Esophagus squamous epithelium (tissue), 4 donors: ENCODE measurements at regions not wholly inside any gene's neighbourhood (a gene's known extent, or its start where the extent isn't known, plus 50 kb on each side); places are given as distances from the start of the nearest gene placed in this dataset.
"Not testable (repeated sequence)": the region's sequence is repeated elsewhere in the genome, so short reads cannot be mapped to it uniquely, and the experiment has no call there.

ENCODE experiments used
- POLR2A ChIP-seq, 4 donors: fragments of 450-650 bp; IDR thresholded peaks; one replicate each; pipeline ENCODE4 v1.6.1; 2017; ENCODE audit warnings: antibody characterized with exemption in 4 of 4, mild to moderate bottlenecking in 4 of 4, moderate library complexity in 3 of 4
- TF ChIP-seq, protein P1 (sequence below), 6 experiments: fragments of 450-650 bp in 4 of 6; fragments of 200-600 bp in 2 of 6; sonication (generic) in 2 of 6; IDR thresholded peaks; one replicate each; pipeline ENCODE4 v1.5.1; 2016 to 2019; ENCODE audit warnings: antibody characterized with exemption in 6 of 6, mild to moderate bottlenecking in 4 of 6, moderate library complexity in 4 of 6

DNA sequence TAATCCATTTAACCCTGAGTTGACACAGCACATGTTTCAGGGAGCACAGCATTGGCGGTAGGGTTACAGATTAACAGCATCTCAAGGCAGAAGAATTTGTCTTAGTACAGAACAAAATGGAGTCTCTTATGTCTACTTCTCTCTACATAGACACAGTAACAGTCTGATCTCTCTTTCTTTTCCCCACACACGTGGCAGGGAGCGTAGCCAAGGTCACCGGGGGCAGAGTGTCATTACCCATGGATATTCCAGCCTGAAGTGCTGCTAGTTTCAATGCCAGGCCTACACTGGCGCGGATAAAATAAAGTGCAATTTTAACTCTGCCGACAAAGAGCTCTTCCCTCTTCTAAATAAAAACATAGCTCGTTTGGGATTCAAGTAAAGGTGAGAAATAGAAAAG lies 366.3 kb upstream of the SGCG start:
- TF ChIP-seq, protein P1, sequence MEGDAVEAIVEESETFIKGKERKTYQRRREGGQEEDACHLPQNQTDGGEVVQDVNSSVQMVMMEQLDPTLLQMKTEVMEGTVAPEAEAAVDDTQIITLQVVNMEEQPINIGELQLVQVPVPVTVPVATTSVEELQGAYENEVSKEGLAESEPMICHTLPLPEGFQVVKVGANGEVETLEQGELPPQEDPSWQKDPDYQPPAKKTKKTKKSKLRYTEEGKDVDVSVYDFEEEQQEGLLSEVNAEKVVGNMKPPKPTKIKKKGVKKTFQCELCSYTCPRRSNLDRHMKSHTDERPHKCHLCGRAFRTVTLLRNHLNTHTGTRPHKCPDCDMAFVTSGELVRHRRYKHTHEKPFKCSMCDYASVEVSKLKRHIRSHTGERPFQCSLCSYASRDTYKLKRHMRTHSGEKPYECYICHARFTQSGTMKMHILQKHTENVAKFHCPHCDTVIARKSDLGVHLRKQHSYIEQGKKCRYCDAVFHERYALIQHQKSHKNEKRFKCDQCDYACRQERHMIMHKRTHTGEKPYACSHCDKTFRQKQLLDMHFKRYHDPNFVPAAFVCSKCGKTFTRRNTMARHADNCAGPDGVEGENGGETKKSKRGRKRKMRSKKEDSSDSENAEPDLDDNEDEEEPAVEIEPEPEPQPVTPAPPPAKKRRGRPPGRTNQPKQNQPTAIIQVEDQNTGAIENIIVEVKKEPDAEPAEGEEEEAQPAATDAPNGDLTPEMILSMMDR (IDR thresholded peaks at IDR 0.05) = not testable (repeated sequence)
- not testable (repeated sequence) for TF ChIP-seq POLR2A (IDR thresholded peaks at IDR 0.05)
